Ramos (cell line): ENCODE measurements at regions not wholly inside any gene's neighbourhood (a gene's known extent, or its start where the extent isn't known, plus 50 kb on each side); places are given as distances from the start of the nearest gene placed in this dataset.
"Not testable (repeated sequence)": the region's sequence is repeated elsewhere in the genome, so short reads cannot be mapped to it uniquely, and the experiment has no call there.

Experiments
- in situ Hi-C: fragments of 300-500 bp; cut with MboI; formaldehyde crosslinking; loops from one replicate; pipeline ENCODE4 v1.14.3; 2022; ENCODE audit warnings: low sequenced_read_pairs; ENCODE audit not compliant: unreplicated experiment

GRCh38 chr3:163626753-163627152 lies 1451.5 kb downstream of the SI start:
- in situ Hi-C loops: no loop called here

DNA sequence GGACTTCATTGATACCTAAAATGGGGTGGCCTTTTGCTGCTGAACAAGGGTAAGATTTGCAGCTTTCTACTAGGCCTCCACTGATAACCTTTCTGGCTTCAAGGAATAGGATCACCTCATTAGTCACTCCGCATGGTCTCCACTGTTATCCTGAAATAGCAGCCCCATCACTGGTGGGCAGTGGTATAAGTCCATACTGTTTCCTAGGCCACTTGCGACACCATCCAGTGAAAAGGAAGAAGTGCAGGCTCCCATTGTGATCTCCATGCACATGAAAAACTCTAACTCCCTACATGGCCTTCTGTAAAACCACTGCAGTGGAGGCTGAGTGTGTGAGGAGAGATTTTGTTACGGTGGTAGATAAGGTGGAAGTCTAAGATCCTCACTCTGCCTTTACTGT lies 1455.9 kb downstream of the SI start:
- in situ Hi-C loops: no loop called here

DNA sequence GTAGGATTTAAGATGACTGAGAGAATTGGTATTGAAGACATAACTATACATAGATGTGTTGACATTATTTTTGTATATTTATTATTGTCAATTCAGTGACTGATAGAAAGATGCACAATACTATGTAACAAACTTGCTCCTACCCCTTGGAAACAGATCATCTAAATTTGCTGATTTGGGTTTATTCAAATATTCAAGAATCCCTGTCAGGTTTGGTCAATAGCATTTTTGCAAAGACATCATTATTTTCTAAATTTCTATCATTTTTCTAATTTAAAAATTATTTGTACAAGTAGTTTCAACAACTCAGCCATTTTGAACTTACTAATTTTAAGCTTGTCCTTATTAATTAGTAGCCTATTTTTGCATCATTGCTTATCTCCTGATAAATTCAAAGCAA lies 1463.4 kb downstream of the SI start:
- in situ Hi-C loops: no loop called here

- in situ Hi-C loops: no loop called here
These were observed 1472.4 kb downstream of the SI start for GRCh38 chr3:163605915-163606314.

DNA sequence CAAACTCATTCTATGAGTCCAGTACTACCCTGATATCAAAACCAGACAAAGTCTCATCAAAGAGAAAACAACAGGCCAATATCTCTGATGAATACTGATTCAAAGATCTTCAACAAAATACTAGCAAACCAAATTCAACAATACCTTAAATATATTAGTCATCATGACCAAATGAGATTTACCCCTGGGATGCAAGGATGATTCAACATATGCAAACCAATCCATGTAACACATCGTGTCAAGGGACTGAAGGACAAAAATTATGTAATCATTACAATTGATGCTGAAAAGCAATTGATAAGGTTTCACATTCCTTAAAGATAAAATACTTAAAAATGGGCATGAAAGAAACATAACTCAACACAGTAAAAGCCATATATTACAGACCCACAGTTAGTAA lies 1476.9 kb downstream of the SI start:
- in situ Hi-C loops: no loop called here

GRCh38 chr3:163587342-163587741 lies 1491.0 kb downstream of the SI start:
- in situ Hi-C loops: no loop called here

GRCh38 chr3:163582967-163583366 lies 1495.3 kb downstream of the SI start:
- in situ Hi-C loops: no loop called here

DNA sequence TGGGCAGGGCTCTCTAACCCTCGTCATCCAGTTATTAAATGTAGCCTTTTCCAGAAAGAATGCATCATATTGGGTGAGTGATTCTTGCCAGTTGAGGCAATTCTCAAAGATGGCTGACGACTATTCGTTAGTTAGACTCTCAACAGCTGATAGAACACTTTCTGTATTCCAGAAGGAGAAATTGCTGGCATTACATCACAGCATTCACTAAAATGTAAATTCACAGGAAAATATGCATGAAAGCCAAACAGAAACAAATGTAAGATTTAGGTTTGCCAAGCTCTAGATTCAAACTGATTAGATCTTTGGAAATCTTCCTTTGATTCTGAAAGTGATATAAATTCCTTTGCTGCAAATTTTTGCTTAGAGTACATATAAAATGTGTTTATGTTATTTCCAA lies 1501.0 kb downstream of the SI start:
- in situ Hi-C loops: no loop called here

DNA sequence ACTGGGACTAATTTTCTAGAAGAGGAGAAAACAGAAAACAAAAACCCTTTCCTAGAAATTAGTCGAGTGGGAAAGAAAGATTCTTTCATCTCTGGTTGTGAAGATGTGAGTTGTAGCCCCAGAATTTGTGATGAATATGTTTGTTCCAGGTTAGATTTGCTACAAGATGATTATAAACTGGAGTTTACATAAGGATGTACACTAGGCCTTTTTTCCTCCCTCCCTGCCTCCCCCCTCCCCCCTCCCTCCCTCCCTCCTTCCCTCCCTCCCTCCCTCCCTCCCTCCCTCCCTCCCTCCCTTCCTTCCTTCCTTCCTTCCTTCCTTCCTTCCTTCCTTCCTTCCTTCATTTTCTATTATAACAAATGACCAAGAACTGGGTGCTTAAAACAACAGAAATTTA lies 1502.0 kb downstream of the SI start:
- in situ Hi-C loops: no loop called here

DNA sequence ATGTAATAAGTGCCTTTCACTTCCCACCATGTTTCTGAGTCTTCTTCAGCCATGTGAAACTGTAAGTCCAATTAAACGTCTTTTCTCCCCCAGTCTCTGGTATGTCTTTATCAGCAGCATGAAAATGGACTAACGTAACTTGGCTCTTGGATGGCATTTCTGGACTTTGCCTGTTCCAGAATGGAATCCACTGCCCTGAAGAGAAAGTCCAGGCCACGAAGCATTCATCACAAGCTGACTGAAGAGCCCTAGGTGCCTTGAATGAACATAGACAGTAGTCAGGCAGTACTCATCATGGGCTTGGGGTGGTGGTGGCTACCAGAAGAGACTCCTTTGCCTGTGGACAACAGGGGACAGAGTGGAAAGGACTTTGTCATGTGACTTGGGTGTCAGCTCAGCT lies 1505.0 kb downstream of the SI start:
- in situ Hi-C loops: no loop called here

DNA sequence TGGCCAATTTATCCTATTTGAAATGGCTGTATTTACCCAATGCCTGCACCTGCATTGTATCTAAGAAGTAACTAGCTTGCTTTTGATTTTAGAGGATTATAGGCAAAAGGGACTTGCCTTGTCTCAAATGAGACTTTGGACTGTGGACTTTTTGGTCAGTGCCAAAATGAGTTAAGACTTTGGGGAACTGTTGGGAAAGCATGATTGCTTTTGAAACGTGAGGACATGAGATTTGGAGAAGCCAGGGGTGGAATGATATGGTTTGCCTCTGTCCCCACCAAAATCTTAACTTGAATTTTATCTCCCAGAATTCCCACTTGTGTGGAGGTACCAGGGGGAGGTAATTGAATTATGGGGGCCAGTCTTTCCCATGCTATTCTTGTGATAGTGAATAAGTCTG lies 1505.4 kb downstream of the SI start:
- in situ Hi-C loops: no loop called here

DNA sequence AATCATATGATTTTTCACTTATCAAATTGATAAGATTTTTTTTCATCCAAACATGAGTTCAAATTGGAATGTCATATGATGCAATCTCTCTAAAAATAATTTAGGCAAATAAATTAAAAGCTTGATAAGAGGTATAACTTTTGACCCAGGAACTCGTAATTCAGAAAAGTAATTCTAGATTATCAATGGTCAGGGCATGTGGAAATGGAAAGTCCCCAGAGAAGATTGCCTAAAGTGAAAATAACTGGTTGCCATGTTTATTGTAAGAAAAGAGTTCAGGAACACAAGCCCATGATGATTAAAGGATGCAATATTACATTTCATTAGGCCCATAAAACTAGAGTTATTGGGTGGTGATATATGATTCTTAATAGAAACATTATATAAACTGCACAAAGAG lies 1514.8 kb downstream of the SI start:
- in situ Hi-C loops: no loop called here

DNA sequence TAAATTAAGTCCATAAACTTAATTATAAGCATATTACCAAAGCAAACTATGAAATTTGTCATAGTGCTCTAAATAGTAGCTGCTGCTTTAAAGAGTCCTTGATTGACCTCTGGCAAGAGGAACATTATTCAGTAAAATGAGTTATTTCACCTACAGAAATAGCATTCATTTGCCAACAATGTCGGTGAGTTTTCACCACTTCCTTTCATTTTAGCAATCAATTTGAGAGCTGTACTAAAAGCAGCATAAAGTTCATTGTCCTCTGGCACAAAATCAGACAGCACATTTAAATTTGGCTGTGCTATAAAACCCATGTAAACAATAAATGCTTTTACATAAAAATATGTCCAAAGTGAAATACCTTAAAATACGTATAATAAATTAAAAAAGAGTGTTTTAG lies 1515.7 kb downstream of the SI start:
- in situ Hi-C loops: no loop called here

- in situ Hi-C loops: no loop called here
These were observed 1517.1 kb downstream of the SI start for GRCh38 chr3:163561151-163561550.

DNA sequence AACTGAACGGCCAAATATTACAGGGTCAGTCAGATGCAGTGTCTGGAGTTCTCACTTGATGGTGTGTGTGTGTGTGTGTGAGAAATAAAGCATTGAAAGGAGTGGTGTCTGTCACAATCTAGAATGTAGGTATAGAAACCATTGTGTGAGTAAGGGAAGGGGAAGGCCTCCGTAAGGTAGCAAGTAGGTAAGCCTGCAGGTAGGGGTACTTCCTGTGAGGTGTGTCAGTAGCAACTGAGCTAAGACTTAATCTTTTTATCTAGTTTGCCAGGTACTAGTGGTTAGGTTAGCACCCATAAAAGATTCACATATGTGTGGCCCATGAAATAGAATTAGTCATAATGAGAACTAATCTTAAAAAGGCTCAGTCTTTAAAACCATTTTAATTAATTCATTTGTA lies 1517.8 kb downstream of the SI start:
- in situ Hi-C loops: no loop called here

GRCh38 chr3:163556813-163557523 lies 1521.3 kb downstream of the SI start:
- in situ Hi-C loops: no loop called here

- in situ Hi-C loops: no loop called here
These were observed 1522.4 kb downstream of the SI start for GRCh38 chr3:163555918-163556317.

DNA sequence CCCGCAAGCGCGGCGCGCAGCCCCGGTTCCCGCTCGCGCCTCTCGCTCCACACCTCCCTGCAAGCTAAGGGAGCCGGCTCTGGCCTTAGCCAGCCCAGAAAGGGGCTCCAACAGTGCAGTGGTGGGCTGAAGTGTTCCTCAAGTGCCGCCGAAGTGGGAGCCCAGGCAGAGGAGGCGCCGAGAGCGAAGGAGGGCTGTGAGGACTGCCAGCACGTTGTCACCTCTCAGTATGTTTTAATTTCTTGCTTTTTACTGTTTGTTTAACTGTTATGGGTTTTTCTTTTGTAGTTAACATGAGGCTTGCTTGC lies 1525.7 kb downstream of the SI start:
- in situ Hi-C loops: no loop called here

DNA sequence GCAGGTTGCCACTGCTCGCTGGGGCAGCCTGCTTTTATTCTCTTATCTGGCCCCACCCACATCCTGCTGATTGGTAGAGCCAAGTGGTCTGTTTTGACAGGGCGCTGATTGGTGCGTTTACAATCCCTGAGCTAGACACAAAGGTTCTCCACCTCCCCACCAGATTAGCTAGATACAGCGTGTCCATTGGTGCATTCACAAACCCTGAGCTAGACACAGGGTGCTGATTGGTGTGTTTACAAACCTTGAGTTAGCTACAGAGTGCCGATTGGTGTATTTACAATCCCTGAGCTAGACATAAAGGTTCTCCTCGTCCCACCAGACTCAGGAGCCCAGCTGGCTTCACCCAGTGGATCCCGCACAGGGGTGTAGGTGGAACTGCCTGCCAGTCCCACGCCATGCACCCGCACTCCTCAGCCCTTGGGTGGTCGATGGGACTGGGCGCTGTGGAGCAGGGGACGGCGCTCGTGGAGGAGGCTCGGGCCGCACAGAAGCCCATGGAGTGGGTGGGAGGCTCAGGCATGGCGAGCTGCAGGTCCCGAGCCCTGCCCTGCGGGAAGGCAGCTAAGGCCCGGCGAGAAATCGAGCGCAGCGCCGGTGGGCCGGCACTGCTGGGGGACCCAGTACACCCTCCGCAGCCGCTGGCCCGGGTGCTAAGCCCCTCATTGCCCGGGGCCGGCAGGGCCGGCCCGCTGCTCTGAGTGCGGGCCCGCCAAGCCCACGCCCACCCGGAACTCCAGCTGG lies 1526.2 kb downstream of the SI start:
- in situ Hi-C loops: not testable (repeated sequence)

GRCh38 chr3:163548015-163548414 lies 1530.3 kb downstream of the SI start:
- in situ Hi-C loops: no loop called here

GRCh38 chr3:163547014-163547685 lies 1531.1 kb downstream of the SI start:
- in situ Hi-C loops: no loop called here

- in situ Hi-C loops: no loop called here
These were observed 1534.6 kb downstream of the SI start for GRCh38 chr3:163543662-163544061.
